ENCODE measurements at regions not wholly inside any gene's neighbourhood (a gene's known extent, or its start where the extent isn't known, plus 50 kb on each side); places are given as distances from the start of the nearest gene placed in this dataset.

- DNase-seq (ENCODE audit: low read depth): no peak
Measured at GRCh38 chr7:142334236-142334635, 76.4 kb upstream of the PRSS58 start.

- no peak for DNase-seq (ENCODE audit: low read depth)
Measured at GRCh38 chr7:142332421-142332820, 74.6 kb upstream of the PRSS58 start.

DNA sequence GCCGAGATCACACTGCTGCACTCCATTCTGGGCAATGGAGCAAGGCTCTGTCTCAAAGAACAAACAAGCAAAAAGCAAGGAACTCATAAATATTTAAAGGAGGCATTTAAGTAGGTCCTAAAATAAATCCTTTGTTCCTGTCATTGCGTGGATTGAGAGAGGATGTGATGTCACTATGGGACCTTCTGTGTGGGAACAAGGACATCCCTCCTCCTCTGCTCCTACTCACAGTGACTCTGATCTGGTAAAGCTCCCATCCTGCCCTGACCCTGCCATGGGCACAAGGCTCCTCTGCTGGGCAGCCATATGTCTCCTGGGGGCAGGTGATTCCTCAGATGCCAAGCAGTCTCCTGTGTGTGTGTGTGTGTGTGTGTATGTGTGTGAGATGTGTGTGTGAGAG lies 74.1 kb upstream of the PRSS58 start:
- no peak for DNase-seq (ENCODE audit: low read depth)

GRCh38 chr7:142329062-142329790 lies 71.4 kb upstream of the PRSS58 start:
- DNase-seq (ENCODE audit: low read depth): no peak

- DNase-seq (ENCODE audit: low read depth): no peak
Measured at GRCh38 chr7:142328551-142328950, 70.7 kb upstream of the PRSS58 start.

- no peak for DNase-seq (ENCODE audit: low read depth)
Measured at GRCh38 chr7:142327628-142328405, 70.0 kb upstream of the PRSS58 start.

DNA sequence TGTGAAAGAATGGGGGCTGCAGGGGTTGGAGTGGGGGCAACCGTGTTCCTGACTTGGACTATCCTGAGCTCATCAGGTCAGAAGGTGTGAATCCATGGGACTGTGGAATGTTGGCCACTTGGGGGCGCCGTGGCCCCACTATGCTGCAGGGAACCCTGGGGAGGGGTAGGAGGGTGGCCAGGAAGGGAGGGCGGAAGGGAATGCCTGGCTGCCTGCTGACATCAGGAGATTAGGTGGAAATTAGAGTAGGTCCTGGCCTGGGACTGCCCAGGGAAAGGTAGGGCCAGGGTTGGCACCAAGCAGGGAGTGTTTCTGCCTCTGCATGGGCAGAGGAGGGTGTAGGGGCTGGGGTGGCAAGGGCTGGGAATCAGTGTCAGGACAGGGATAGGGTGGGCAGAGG lies 65.8 kb upstream of the PRSS58 start:
- DNase-seq (ENCODE audit: low read depth): no peak

DNA sequence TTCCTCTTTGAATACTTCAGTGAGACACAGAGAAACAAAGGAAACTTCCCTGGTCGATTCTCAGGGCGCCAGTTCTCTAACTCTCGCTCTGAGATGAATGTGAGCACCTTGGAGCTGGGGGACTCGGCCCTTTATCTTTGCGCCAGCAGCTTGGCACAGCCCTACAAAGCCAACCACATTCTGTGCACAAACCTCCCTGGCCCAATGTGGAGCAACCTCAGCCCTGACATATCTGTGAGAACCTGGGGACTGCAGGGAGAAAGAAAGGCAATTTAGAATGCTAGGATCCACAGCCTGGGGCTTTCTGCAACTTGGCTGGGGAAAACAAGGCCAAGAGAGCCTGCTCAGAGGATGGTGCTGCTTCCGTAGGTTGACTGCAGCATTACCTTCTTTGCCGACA lies 63.5 kb upstream of the PRSS58 start:
- DNase-seq (ENCODE audit: low read depth): no peak

DNA sequence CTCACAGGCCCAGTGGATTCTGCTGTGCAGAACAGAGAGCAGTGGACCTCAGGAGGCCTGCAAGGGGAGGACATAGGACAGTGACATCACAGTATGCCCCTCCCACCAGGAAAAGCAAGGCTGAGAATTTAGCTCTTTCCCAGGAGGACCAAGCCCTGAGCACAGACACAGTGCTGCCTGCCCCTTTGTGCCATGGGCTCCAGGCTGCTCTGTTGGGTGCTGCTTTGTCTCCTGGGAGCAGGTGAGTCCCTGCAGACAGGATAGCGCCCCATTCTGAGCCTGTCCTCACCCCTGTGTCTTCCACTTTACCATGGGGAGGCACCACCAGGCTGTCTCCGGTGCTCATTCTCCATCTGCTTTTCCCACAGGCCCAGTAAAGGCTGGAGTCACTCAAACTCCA lies 63.0 kb upstream of the PRSS58 start:
- DNase-seq (ENCODE audit: low read depth): no peak

DNA sequence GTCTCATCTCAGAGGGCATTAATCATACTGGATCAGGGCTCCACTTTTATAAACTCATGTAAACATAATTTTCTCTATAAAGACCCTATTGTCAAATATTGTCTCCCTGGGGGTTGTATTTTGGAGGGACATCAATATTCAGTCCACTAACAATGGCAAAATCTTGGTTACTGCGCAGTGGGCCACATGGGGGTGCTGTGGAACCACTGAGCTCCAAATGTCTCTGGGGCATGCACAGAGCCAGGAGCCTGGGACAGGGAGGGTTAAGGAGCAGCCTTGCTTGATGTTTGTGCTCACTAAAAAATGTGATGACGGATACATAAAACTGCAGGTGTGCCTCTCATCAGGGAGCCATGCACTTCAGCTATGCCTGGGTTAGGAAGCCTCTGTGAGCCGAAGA lies 62.1 kb upstream of the PRSS58 start:
- DNase-seq (ENCODE audit: low read depth): no peak

DNA sequence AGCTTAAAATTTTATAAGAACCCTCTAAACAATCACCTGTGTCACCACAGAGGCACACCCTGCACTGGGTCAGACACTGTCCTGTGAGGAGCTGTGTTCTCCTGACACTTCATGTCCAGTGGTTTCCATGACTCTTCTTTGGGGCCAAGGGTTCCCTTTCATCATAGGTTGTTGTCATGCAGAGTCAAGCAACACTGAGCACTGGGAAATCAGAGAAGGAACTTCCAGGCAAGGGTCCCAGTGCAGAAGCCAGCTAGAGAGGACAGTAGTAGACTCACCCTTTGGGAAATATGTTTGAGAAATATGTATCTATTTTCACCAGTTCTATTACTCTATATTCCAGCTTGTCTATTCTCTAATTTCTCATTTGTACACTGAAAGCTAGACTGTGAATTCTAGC lies 56.4 kb upstream of the PRSS58 start:
- DNase-seq (ENCODE audit: low read depth): no peak

DNA sequence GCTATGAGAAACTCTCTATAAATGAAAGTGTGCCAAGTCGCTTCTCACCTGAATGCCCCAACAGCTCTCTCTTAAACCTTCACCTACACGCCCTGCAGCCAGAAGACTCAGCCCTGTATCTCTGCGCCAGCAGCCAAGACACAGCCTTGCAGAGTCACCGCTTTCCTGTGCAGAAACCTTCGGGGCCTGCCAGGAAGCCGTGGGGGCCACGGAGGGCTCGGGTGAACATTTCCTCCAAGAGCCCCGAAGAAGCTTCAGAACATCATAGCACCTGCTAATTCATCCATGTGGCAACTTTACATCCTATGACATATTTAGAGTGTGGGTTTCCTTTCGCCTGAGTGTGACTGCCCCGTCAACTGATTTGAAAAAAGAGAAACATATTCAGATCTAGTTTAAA lies 55.7 kb upstream of the PRSS58 start:
- no peak for DNase-seq (ENCODE audit: low read depth)

- no peak for DNase-seq (ENCODE audit: low read depth)
Measured at GRCh38 chr7:142311876-142312275, 54.0 kb upstream of the PRSS58 start.

DNA sequence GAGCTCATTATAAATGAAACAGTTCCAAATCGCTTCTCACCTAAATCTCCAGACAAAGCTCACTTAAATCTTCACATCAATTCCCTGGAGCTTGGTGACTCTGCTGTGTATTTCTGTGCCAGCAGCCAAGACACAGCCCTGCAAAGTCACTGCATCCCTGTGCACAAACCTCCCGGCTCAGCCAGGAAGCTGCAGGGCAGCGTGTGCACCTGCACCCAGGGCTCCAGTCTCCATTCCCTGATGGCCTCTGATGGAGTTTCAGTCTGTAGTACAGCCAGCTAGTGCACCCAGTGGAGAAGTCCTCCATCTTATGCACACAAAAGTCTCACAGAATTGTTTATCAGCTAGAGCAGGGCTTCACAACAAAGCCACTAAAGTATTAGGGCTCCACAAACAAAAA lies 51.1 kb upstream of the PRSS58 start:
- DNase-seq (ENCODE audit: low read depth): no peak

- DNase-seq (ENCODE audit: low read depth): no peak
Measured at GRCh38 chr7:142308326-142308725, 50.5 kb upstream of the PRSS58 start.

Data from activated T-cell treated with anti-CD3 and anti-CD28 coated beads for 24 hours (primary cell).